Erythroblast (primary cell): ENCODE measurements at regions not wholly inside any gene's neighbourhood (a gene's known extent, or its start where the extent isn't known, plus 50 kb on each side); places are given as distances from the start of the nearest gene placed in this dataset.

Experiments used
- GATA1 ChIP-seq: IDR thresholded peaks from 2 replicates; pipeline ENCODE4 v1.6.1; 2011; ENCODE audit warnings: low read depth, mild to moderate bottlenecking, control low read depth, low read length, moderate library complexity
- POLR2A ChIP-seq: IDR thresholded peaks from 2 replicates; pipeline ENCODE4 v1.6.1; 2011; ENCODE audit warnings: mild to moderate bottlenecking, low read length

DNA sequence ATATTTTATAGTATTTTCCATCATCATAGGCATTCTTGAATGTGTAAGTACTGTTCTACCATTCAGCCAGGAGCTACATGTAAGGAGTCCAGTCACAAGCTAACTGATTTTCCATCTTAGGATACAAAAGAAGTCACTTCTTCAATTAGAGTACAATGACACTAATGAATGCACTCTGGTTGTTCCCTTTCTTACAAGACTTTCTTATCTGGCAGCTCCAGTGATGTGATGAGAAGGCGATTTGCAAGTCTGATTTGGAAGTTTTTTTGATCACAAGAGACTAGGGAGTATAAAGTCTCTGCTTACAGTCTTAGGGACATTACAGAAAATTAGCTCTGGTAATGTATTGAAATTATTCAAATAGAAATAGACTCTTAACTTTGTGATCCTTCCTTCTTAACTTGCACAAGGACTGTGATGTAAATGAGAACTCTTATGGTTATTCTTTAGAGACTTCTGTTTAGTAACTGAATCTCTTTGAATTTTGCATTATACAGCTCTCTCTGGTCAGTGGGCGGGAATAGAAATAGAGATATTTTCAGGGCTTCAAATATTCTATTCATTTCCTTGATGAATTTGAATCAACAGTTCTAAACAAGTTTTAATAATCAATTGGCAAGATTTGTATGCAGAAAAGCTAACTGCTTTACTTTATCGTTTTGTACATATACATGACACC, 130.4 kb upstream of the CDH6 start:
- TF ChIP-seq POLR2A, result no peak
- TF ChIP-seq GATA1, result no peak
